Activated T-helper 17 cell treated with anti-CD3 and anti-CD28 coated beads, Interleukin-2, amount 50 U/mL, for 72 hours (primary cell): ENCODE measurements at regions not wholly inside any gene's neighbourhood (a gene's known extent, or its start where the extent isn't known, plus 50 kb on each side); places are given as distances from the start of the nearest gene placed in this dataset.
A peak's percentile ranks its signal among the peaks of the same experiment; 100 is the strongest.
"Not testable (repeated sequence)": the region's sequence is repeated elsewhere in the genome, so short reads cannot be mapped to it uniquely, and the experiment has no call there.

Experiments
- ATAC-seq: fragments of 150-1000 bp; cut with Tn5 transposase; replicated peaks from 2 replicates; pipeline ENCODE4 v1.10.0; 2021; ENCODE audit warnings: mild to moderate bottlenecking, moderate library complexity
- H3K27ac Mint-ChIP-seq: one replicate; pipeline ENCODE4 v1.8.0; 2022; ENCODE audit warnings: mixed read lengths
- H3K27me3 Mint-ChIP-seq: one replicate; pipeline ENCODE4 v1.8.0; 2022; ENCODE audit warnings: mixed read lengths
- H3K36me3 Mint-ChIP-seq: one replicate; pipeline ENCODE4 v1.8.0; 2022; ENCODE audit warnings: low read depth, mild to moderate bottlenecking, mixed read lengths
- H3K4me1 Mint-ChIP-seq: one replicate; pipeline ENCODE4 v1.8.0; 2022; ENCODE audit warnings: mixed read lengths
- H3K4me3 Mint-ChIP-seq: one replicate; pipeline ENCODE4 v1.8.0; 2022; ENCODE audit warnings: mild to moderate bottlenecking, mixed read lengths
- H3K9me3 Mint-ChIP-seq: one replicate; pipeline ENCODE4 v1.8.0; 2022; ENCODE audit warnings: mixed read lengths

- not testable (repeated sequence) for H3K27me3 Mint-ChIP-seq, H3K4me1 Mint-ChIP-seq, H3K9me3 Mint-ChIP-seq, H3K4me3 Mint-ChIP-seq, H3K36me3 Mint-ChIP-seq, H3K27ac Mint-ChIP-seq, ATAC-seq
Observed at GRCh38 chr2:90170978-90171377, 1479.5 kb downstream of the RPIA start.

GRCh38 chr2:90173081-90173480, 1481.6 kb downstream of the RPIA start:
- not testable (repeated sequence) for H3K36me3 Mint-ChIP-seq, H3K27me3 Mint-ChIP-seq, H3K9me3 Mint-ChIP-seq, H3K4me1 Mint-ChIP-seq, H3K27ac Mint-ChIP-seq, ATAC-seq, H3K4me3 Mint-ChIP-seq

- not testable (repeated sequence) for H3K36me3 Mint-ChIP-seq, H3K4me3 Mint-ChIP-seq, H3K27ac Mint-ChIP-seq, H3K27me3 Mint-ChIP-seq, H3K9me3 Mint-ChIP-seq, H3K4me1 Mint-ChIP-seq, ATAC-seq
Observed at GRCh38 chr2:90179591-90179990, 1488.1 kb downstream of the RPIA start.

GRCh38 chr2:90207454-90208058, 1516.1 kb downstream of the RPIA start:
- no peak for ATAC-seq
- Mint-ChIP-seq H3K27me3 (no peaks in the 10 kb centered on the region), H3K4me3 (no peak overlapping the region), H3K36me3 (no peaks in the 10 kb centered on the region), H3K4me1 (no peaks in the 10 kb centered on the region), H3K9me3 (peaks cover 7% of the 10 kb centered on the region), H3K27ac (no peak overlapping the region)

GRCh38 chr2:90209009-90209408, 1517.5 kb downstream of the RPIA start:
- no peaks in the 10 kb centered on the region for H3K36me3 Mint-ChIP-seq
- no peak for ATAC-seq
- no peaks in the 10 kb centered on the region for H3K4me1 Mint-ChIP-seq
- H3K4me3 Mint-ChIP-seq = no peak overlapping the region
- no peaks in the 10 kb centered on the region for H3K27me3 Mint-ChIP-seq
- peaks cover 7% of the 10 kb centered on the region for H3K9me3 Mint-ChIP-seq
- H3K27ac Mint-ChIP-seq = no peak overlapping the region

GRCh38 chr2:90209806-90210205, 1518.3 kb downstream of the RPIA start:
- peaks cover 4% of the 10 kb centered on the region for H3K9me3 Mint-ChIP-seq
- no peak for ATAC-seq
- no peaks in the 10 kb centered on the region for H3K27me3 Mint-ChIP-seq
- no peaks in the 10 kb centered on the region for H3K36me3 Mint-ChIP-seq
- H3K4me1 Mint-ChIP-seq = no peaks in the 10 kb centered on the region
- H3K27ac Mint-ChIP-seq = no peak overlapping the region
- H3K4me3 Mint-ChIP-seq = no peak overlapping the region

GRCh38 chr2:90215880-90216279, 1524.4 kb downstream of the RPIA start:
- not testable (repeated sequence) for ATAC-seq, H3K27ac Mint-ChIP-seq, H3K36me3 Mint-ChIP-seq, H3K27me3 Mint-ChIP-seq, H3K4me1 Mint-ChIP-seq, H3K9me3 Mint-ChIP-seq, H3K4me3 Mint-ChIP-seq

- H3K4me3 Mint-ChIP-seq, H3K27me3 Mint-ChIP-seq, H3K36me3 Mint-ChIP-seq, H3K27ac Mint-ChIP-seq, H3K4me1 Mint-ChIP-seq, ATAC-seq, H3K9me3 Mint-ChIP-seq: not testable (repeated sequence)
Observed at GRCh38 chr2:90216801-90217200, 1525.3 kb downstream of the RPIA start.

GRCh38 chr2:90218534-90218933, 1527.1 kb downstream of the RPIA start:
- ATAC-seq, H3K36me3 Mint-ChIP-seq, H3K27ac Mint-ChIP-seq, H3K4me3 Mint-ChIP-seq, H3K27me3 Mint-ChIP-seq, H3K4me1 Mint-ChIP-seq: not testable (repeated sequence)
- H3K9me3 Mint-ChIP-seq = peaks cover 11% of the 10 kb centered on the region

- not testable (repeated sequence) for ATAC-seq, H3K36me3 Mint-ChIP-seq
Observed at GRCh38 chr2:90220623-90221299, 1529.3 kb downstream of the RPIA start.

GRCh38 chr2:90221300-90221651, 1529.8 kb downstream of the RPIA start:
- no peak overlapping the region for H3K4me3 Mint-ChIP-seq
- H3K27ac Mint-ChIP-seq = no peak overlapping the region
- H3K9me3 Mint-ChIP-seq = peaks cover 11% of the 10 kb centered on the region
- H3K27me3 Mint-ChIP-seq = no peaks in the 10 kb centered on the region
- no peaks in the 10 kb centered on the region for H3K4me1 Mint-ChIP-seq
- no peak for ATAC-seq
- no peaks in the 10 kb centered on the region for H3K36me3 Mint-ChIP-seq

More at GRCh38 chr2:90220623-90221299, 1529.3 kb downstream of the RPIA start:
- H3K27me3 Mint-ChIP-seq, H3K27ac Mint-ChIP-seq, H3K4me1 Mint-ChIP-seq, H3K4me3 Mint-ChIP-seq: not testable (repeated sequence)
- H3K9me3 Mint-ChIP-seq = peaks cover 11% of the 10 kb centered on the region

GRCh38 chr2:90224767-90225166, 1533.3 kb downstream of the RPIA start:
- H3K9me3 Mint-ChIP-seq, H3K4me1 Mint-ChIP-seq, H3K4me3 Mint-ChIP-seq, ATAC-seq, H3K27ac Mint-ChIP-seq, H3K27me3 Mint-ChIP-seq, H3K36me3 Mint-ChIP-seq: not testable (repeated sequence)

GRCh38 chr2:90226465-90227072, 1535.1 kb downstream of the RPIA start:
- not testable (repeated sequence) for H3K36me3 Mint-ChIP-seq, H3K27me3 Mint-ChIP-seq, H3K9me3 Mint-ChIP-seq, H3K27ac Mint-ChIP-seq, H3K4me3 Mint-ChIP-seq, H3K4me1 Mint-ChIP-seq, ATAC-seq

GRCh38 chr2:90231199-90231598, 1539.7 kb downstream of the RPIA start:
- ATAC-seq = peak; percentile 56
- not testable (repeated sequence) for H3K27ac Mint-ChIP-seq, H3K36me3 Mint-ChIP-seq, H3K27me3 Mint-ChIP-seq, H3K4me1 Mint-ChIP-seq, H3K4me3 Mint-ChIP-seq
- peaks cover 12% of the 10 kb centered on the region for H3K9me3 Mint-ChIP-seq

GRCh38 chr2:90235452-90235851, 1544.0 kb downstream of the RPIA start:
- H3K4me3 Mint-ChIP-seq = not testable (repeated sequence)

More at GRCh38 chr2:90235452-90235851, 1544.0 kb downstream of the RPIA start:
- peaks cover 12% of the 10 kb centered on the region for H3K9me3 Mint-ChIP-seq
- not testable (repeated sequence) for ATAC-seq, H3K27ac Mint-ChIP-seq, H3K36me3 Mint-ChIP-seq, H3K4me1 Mint-ChIP-seq, H3K27me3 Mint-ChIP-seq
